Uterus (tissue), 2 donors: ENCODE measurements at regions not wholly inside any gene's neighbourhood (a gene's known extent, or its start where the extent isn't known, plus 50 kb on each side); places are given as distances from the start of the nearest gene placed in this dataset.

Experiments used
- POLR2A ChIP-seq, 2 donors: fragments of 450-650 bp; IDR thresholded peaks; one replicate each; pipeline ENCODE4 v1.6.1; 2016; ENCODE audit warnings: antibody characterized with exemption in 2 of 2, mild to moderate bottlenecking in 1 of 2, moderate library complexity in 1 of 2
- TF ChIP-seq, protein P1 (sequence below), 4 experiments: fragments of 200-600 bp in 2 of 4; fragments of 450-650 bp in 2 of 4; sonication (generic) in 2 of 4; IDR thresholded peaks; one replicate each; pipeline ENCODE4 v1.5.1; 2016 to 2019; ENCODE audit warnings: antibody characterized with exemption in 4 of 4, mild to moderate bottlenecking in 2 of 4, moderate library complexity in 1 of 4

DNA sequence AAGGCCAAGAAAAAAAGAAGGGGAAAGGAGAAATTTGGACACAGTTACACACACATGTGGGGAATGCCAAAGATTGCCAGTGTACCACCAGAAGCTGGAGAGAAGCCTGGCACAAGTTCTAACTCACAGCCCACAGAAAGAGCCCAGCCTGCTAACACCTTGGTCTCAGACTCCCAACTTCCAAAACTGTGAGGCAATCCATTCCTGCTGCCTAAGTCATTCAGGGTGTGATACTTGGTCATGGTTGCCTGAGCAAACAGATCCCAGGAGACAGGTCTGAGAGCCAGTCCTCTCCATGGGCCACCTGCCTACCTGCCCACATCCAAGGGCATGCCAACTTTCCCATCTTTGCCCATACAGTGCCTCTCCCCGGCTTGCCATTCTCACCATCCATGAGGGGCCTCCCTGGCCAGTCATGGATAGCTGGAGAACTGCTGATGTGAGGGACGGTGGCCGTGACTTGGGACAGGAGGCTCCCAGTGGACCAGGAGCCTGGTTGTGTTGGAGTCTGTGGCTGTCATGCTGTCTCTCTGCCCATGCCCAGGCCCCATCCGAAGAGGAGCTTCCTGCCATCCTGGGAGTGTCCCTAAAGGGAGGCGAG, 198.0 kb upstream of the RTL1 start:
- TF ChIP-seq, protein P1, sequence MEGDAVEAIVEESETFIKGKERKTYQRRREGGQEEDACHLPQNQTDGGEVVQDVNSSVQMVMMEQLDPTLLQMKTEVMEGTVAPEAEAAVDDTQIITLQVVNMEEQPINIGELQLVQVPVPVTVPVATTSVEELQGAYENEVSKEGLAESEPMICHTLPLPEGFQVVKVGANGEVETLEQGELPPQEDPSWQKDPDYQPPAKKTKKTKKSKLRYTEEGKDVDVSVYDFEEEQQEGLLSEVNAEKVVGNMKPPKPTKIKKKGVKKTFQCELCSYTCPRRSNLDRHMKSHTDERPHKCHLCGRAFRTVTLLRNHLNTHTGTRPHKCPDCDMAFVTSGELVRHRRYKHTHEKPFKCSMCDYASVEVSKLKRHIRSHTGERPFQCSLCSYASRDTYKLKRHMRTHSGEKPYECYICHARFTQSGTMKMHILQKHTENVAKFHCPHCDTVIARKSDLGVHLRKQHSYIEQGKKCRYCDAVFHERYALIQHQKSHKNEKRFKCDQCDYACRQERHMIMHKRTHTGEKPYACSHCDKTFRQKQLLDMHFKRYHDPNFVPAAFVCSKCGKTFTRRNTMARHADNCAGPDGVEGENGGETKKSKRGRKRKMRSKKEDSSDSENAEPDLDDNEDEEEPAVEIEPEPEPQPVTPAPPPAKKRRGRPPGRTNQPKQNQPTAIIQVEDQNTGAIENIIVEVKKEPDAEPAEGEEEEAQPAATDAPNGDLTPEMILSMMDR (IDR thresholded peaks at IDR 0.05) = no peak
- TF ChIP-seq POLR2A (IDR thresholded peaks at IDR 0.05) = no peak
